B cell (primary cell): ENCODE measurements at regions not wholly inside any gene's neighbourhood (a gene's known extent, or its start where the extent isn't known, plus 50 kb on each side); places are given as distances from the start of the nearest gene placed in this dataset.

Experiments
- EZH2 ChIP-seq: IDR thresholded peaks from 2 replicates; pipeline ENCODE4 v1.6.1; 2012; ENCODE audit warnings: borderline replicate concordance, low read depth, mild to moderate bottlenecking, moderate library complexity, low read length; ENCODE audit not compliant: insufficient read depth, poor library complexity, severe bottlenecking
- TF ChIP-seq, protein P1 (sequence below): fragments of 200-600 bp; IDR thresholded peaks from one replicate; pipeline ENCODE4 v1.8.0; 2022; ENCODE audit warnings: antibody characterized with exemption, mild to moderate bottlenecking

DNA sequence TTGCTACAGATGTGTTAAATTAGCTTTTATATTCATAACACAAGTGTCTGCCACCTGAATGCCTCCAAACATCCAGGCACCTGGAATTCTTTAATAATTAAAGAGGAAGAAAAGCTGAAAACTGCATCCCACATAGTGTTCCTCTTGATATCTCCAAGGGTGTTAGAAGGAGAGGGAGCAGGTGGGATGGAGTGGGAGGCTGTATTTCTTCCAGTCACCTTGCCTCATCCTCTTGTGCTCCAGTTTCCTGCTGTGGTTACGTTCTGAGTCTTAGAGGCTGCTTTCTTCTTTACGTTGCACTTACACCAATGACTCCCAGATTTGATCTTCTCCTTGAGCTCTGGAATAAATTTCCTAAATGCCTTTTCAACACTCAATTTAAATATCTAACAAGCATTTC is 230.3 kb upstream of the LYPLAL1 start:
- TF ChIP-seq, protein P1, sequence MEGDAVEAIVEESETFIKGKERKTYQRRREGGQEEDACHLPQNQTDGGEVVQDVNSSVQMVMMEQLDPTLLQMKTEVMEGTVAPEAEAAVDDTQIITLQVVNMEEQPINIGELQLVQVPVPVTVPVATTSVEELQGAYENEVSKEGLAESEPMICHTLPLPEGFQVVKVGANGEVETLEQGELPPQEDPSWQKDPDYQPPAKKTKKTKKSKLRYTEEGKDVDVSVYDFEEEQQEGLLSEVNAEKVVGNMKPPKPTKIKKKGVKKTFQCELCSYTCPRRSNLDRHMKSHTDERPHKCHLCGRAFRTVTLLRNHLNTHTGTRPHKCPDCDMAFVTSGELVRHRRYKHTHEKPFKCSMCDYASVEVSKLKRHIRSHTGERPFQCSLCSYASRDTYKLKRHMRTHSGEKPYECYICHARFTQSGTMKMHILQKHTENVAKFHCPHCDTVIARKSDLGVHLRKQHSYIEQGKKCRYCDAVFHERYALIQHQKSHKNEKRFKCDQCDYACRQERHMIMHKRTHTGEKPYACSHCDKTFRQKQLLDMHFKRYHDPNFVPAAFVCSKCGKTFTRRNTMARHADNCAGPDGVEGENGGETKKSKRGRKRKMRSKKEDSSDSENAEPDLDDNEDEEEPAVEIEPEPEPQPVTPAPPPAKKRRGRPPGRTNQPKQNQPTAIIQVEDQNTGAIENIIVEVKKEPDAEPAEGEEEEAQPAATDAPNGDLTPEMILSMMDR: no peak
- TF ChIP-seq EZH2: no peak
